Endothelial cell of umbilical vein (primary cell): ENCODE measurements at regions not wholly inside any gene's neighbourhood (a gene's known extent, or its start where the extent isn't known, plus 50 kb on each side); places are given as distances from the start of the nearest gene placed in this dataset.

Source experiments
- BruUV-seq: library from RNA; stranded (reverse); fragments of 400-500 nt; replicated peaks from 2 replicates; lab custom pipeline; 2021; lab: Mats Ljungman, UMichigan
- CTCF ChIA-PET: fragments of 300-600, 350-600 bp; sonication (Branson Sonifier 250); formaldehyde crosslinking; loops from one replicate; lab custom pipeline; 2021; ENCODE audit warnings: antibody characterized with exemption, inconsistent platforms; lab: Charles Lee
- POLR2A ChIA-PET: fragments of 300-600, 350-600 bp; sonication (Branson Sonifier 250); formaldehyde crosslinking; loops from one replicate; lab custom pipeline; 2021; ENCODE audit warnings: antibody characterized with exemption, inconsistent platforms; lab: Charles Lee
- DNase-seq: peaks from one replicate; pipeline ENCODE4 v3.0.0-alpha.2; 2011; ENCODE audit warnings: low read depth, low spot score
- FAIRE-seq: peaks from 2 replicates; lab custom pipeline; 2011; peaks lifted over from hg19 to GRCh38; lab: Jason Lieb, UNC
- H2AFZ ChIP-seq: 2 replicates; pipeline ENCODE4 v1.6.0; 2012; ENCODE audit warnings: low read depth, low read length, control low read depth, inconsistent platforms
- H3K27ac ChIP-seq: 2 replicates; pipeline ENCODE4 v1.5.1; 2011; ENCODE audit warnings: low read depth, mild to moderate bottlenecking, control low read depth, low read length, moderate library complexity; ENCODE audit not compliant: insufficient read depth
- H3K27me3 ChIP-seq, 2 experiments: 2 replicates each; pipeline versions ENCODE4 v1.6.0 to v1.6.1; 2011; ENCODE audit warnings: low read length in 2 of 2, mixed read lengths in 1 of 2; ENCODE audit not compliant: control insufficient read depth in 2 of 2, insufficient read depth in 2 of 2
- H3K36me3 ChIP-seq, 2 experiments: 2 replicates in 1 of 2; 3 replicates in 1 of 2; pipeline ENCODE4 v1.5.1; 2011; ENCODE audit warnings: low read length in 2 of 2, mild to moderate bottlenecking in 1 of 2, moderate library complexity in 1 of 2; ENCODE audit not compliant: control insufficient read depth in 2 of 2, insufficient read depth in 2 of 2; ENCODE audit errors: extremely low read depth in 1 of 2
- H3K4me1 ChIP-seq: 3 replicates; pipeline ENCODE4 v1.5.1; 2011; ENCODE audit warnings: mild to moderate bottlenecking, low read length; ENCODE audit not compliant: control insufficient read depth, insufficient read depth; ENCODE audit errors: extremely low read depth
- H3K4me2 ChIP-seq: 2 replicates; pipeline ENCODE4 v1.6.1; 2011; ENCODE audit warnings: low read length, control low read depth, mixed read lengths; ENCODE audit not compliant: insufficient read depth
- H3K4me3 ChIP-seq, 3 experiments: fragments of 200-600 bp in 1 of 3; sonication (generic), shearing (Covaris generic) in 1 of 3; replicated peaks in 1 of 3; 2 replicates each; pipeline ENCODE4 v1.5.1; 2011 to 2016; ENCODE audit warnings: control low read depth in 3 of 3, low read length in 3 of 3, mild to moderate bottlenecking in 2 of 3, inconsistent platforms in 1 of 3, low read depth in 1 of 3, moderate library complexity in 1 of 3; ENCODE audit not compliant: insufficient read depth in 1 of 3
- H3K79me2 ChIP-seq: 2 replicates; pipeline ENCODE4 v1.6.0; 2012; ENCODE audit warnings: low read length, inconsistent platforms; ENCODE audit not compliant: control insufficient read depth, insufficient read depth
- H3K9ac ChIP-seq: replicated peaks from 2 replicates; pipeline ENCODE3; 2011; ENCODE audit warnings: low read length, control low read depth; ENCODE audit not compliant: insufficient read depth; ENCODE audit errors: extremely low read depth
- H3K9me1 ChIP-seq: replicated peaks from 3 replicates; pipeline ENCODE4 v1.6.0; 2011; ENCODE audit warnings: mild to moderate bottlenecking, low read length; ENCODE audit not compliant: control insufficient read depth, insufficient read depth; ENCODE audit errors: extremely low read depth
- H3K9me3 ChIP-seq: replicated peaks from 2 replicates; pipeline ENCODE4 v1.5.1; 2012; ENCODE audit warnings: low read length, inconsistent platforms; ENCODE audit not compliant: control insufficient read depth, insufficient read depth
- H4K20me1 ChIP-seq: replicated peaks from 2 replicates; pipeline ENCODE3; 2011; ENCODE audit warnings: mild to moderate bottlenecking, low read length; ENCODE audit not compliant: control insufficient read depth, insufficient read depth; ENCODE audit errors: extremely low read depth
- EZH2 ChIP-seq: IDR thresholded peaks from 2 replicates; pipeline ENCODE4 v1.6.1; 2012; ENCODE audit warnings: borderline replicate concordance, low read depth, mild to moderate bottlenecking, moderate library complexity, low read length, inconsistent platforms; ENCODE audit not compliant: severe bottlenecking
- FOS ChIP-seq: IDR thresholded peaks from 2 replicates; pipeline ENCODE4 v1.6.1; 2011; ENCODE audit warnings: mild to moderate bottlenecking, low read length, moderate library complexity, borderline replicate concordance; ENCODE audit not compliant: insufficient read depth
- GATA2 ChIP-seq: IDR thresholded peaks from 2 replicates; pipeline ENCODE4 v1.7.0; 2011; ENCODE audit warnings: low read depth, mild to moderate bottlenecking, moderate library complexity, mixed read lengths, low read length; ENCODE audit not compliant: insufficient read length, insufficient read depth
- JUN ChIP-seq: IDR thresholded peaks from 2 replicates; pipeline ENCODE4 v1.6.1; 2011; ENCODE audit warnings: borderline replicate concordance, low read depth; ENCODE audit not compliant: insufficient read length, insufficient read depth
- MYC ChIP-seq: IDR thresholded peaks from one replicate; pipeline ENCODE4 v1.6.1; 2011; ENCODE audit warnings: mild to moderate bottlenecking, low read depth, low read length
- POLR2A ChIP-seq: IDR thresholded peaks from 2 replicates; pipeline ENCODE4 v1.6.1; 2012; ENCODE audit warnings: low read depth, mild to moderate bottlenecking, control low read depth, low read length
- POLR2AphosphoS5 ChIP-seq: IDR thresholded peaks from 2 replicates; pipeline ENCODE4 v1.6.1; 2012; ENCODE audit warnings: low read depth, mild to moderate bottlenecking, control low read depth, low read length, moderate library complexity; ENCODE audit not compliant: insufficient read depth
- dilution Hi-C: fragments of 300-500 bp; cut with MboI; formaldehyde crosslinking; loops from one replicate; pipeline ENCODE4 v1.15.0; 2019; ENCODE audit warnings: low sequenced_read_pairs; ENCODE audit not compliant: extremely low pct_ligation_motif_present
- intact Hi-C: fragments of 100-400 bp; cut with micrococcal nuclease; formaldehyde crosslinking; loops from one replicate; pipeline ENCODE4 v1.10.0; 2022
- TF ChIP-seq, protein P1 (sequence below), 2 donors: IDR thresholded peaks; 1 replicate in 1 of 2; 2 replicates in 1 of 2; pipeline ENCODE4 v1.5.1; 2011; ENCODE audit warnings: low read length in 2 of 2, mild to moderate bottlenecking in 2 of 2, moderate library complexity in 2 of 2, control low read depth in 1 of 2, inconsistent platforms in 1 of 2, low read depth in 1 of 2; ENCODE audit not compliant: insufficient read depth in 1 of 2; ENCODE audit errors: extremely low read depth in 1 of 2
- TF ChIP-seq, protein P2 (sequence below): IDR thresholded peaks from 2 replicates; pipeline ENCODE4 v1.6.1; 2011; ENCODE audit not compliant: insufficient read depth, insufficient read length

DNA sequence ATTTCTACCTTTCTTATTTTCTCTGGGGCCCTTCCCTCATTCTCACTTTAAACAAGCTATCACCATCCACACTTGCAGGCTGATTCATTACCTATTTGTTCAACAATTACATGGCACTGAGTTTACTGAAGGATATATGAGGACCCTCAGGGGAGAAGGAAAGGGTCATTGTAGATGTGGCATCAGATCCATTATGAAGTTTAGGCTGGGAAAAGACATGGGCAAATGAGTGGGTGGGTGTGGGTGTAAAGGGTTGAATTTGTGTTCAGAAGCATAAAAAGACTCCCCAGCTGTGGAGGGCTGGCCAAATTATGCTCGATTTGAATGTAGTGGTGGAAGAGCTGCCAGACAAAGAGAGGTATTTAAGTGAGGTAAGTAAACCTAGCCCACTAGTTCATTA is 55.9 kb upstream of the MTAP start:
- intact Hi-C loops (no loop called here), dilution Hi-C loops (no loop called here)
- FAIRE-seq (no peak), DNase-seq (no peak)
- no peak for TF ChIP-seq MYC
- TF ChIP-seq, protein P1, sequence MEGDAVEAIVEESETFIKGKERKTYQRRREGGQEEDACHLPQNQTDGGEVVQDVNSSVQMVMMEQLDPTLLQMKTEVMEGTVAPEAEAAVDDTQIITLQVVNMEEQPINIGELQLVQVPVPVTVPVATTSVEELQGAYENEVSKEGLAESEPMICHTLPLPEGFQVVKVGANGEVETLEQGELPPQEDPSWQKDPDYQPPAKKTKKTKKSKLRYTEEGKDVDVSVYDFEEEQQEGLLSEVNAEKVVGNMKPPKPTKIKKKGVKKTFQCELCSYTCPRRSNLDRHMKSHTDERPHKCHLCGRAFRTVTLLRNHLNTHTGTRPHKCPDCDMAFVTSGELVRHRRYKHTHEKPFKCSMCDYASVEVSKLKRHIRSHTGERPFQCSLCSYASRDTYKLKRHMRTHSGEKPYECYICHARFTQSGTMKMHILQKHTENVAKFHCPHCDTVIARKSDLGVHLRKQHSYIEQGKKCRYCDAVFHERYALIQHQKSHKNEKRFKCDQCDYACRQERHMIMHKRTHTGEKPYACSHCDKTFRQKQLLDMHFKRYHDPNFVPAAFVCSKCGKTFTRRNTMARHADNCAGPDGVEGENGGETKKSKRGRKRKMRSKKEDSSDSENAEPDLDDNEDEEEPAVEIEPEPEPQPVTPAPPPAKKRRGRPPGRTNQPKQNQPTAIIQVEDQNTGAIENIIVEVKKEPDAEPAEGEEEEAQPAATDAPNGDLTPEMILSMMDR (IDR thresholded peaks at IDR 0.05; ENCODE audit: extremely low read depth in 1 of 2, insufficient read depth in 1 of 2, low read depth in 1 of 2, low read length in 2 of 2): no peak
- TF ChIP-seq GATA2: no peak
- no peak for TF ChIP-seq FOS
- TF ChIP-seq JUN: no peak
- TF ChIP-seq POLR2A: no peak
- TF ChIP-seq EZH2: no peak
- TF ChIP-seq POLR2AphosphoS5: no peak
- TF ChIP-seq, protein P2, sequence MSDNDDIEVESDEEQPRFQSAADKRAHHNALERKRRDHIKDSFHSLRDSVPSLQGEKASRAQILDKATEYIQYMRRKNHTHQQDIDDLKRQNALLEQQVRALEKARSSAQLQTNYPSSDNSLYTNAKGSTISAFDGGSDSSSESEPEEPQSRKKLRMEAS: no peak
- H3K27me3 ChIP-seq: peaks cover 3 to 24% of the 10 kb centered on the region in 2 experiments
- POLR2A ChIA-PET: no interaction called here
- no peaks in the 10 kb centered on the region for H3K36me3 ChIP-seq
- H2AFZ ChIP-seq: no peak overlapping the region
- H3K9me3 ChIP-seq: no peaks in the 10 kb centered on the region
- H3K79me2 ChIP-seq: no peaks in the 10 kb centered on the region
- H3K27ac ChIP-seq: no peak overlapping the region
- H3K4me2 ChIP-seq: no peak overlapping the region
- no TSS peak for BruUV-seq
- no peaks in the 10 kb centered on the region for H3K4me1 ChIP-seq
- no peak overlapping the region for H3K9ac ChIP-seq
- no peaks in the 10 kb centered on the region for H3K9me1 ChIP-seq
- no peak overlapping the region for H3K4me3 ChIP-seq
- H4K20me1 ChIP-seq: no peaks in the 10 kb centered on the region
- CTCF ChIA-PET: no interaction called here
